Esophagus muscularis mucosa (tissue), 3 donors: ENCODE measurements at regions not wholly inside any gene's neighbourhood (a gene's known extent, or its start where the extent isn't known, plus 50 kb on each side); places are given as distances from the start of the nearest gene placed in this dataset.

Experiments used
- POLR2A ChIP-seq: fragments of 450-650 bp; IDR thresholded peaks from one replicate; pipeline ENCODE4 v1.6.1; 2017; ENCODE audit warnings: antibody characterized with exemption, moderate library complexity, mild to moderate bottlenecking, low read depth
- TF ChIP-seq, protein P1 (sequence below), 3 experiments: fragments of 200-600 bp in 2 of 3; fragments of 450-650 bp in 1 of 3; sonication (generic) in 2 of 3; IDR thresholded peaks; one replicate each; pipeline ENCODE4 v1.5.1; 2017 to 2019; ENCODE audit warnings: antibody characterized with exemption in 3 of 3, mild to moderate bottlenecking in 2 of 3, moderate library complexity in 1 of 3

DNA sequence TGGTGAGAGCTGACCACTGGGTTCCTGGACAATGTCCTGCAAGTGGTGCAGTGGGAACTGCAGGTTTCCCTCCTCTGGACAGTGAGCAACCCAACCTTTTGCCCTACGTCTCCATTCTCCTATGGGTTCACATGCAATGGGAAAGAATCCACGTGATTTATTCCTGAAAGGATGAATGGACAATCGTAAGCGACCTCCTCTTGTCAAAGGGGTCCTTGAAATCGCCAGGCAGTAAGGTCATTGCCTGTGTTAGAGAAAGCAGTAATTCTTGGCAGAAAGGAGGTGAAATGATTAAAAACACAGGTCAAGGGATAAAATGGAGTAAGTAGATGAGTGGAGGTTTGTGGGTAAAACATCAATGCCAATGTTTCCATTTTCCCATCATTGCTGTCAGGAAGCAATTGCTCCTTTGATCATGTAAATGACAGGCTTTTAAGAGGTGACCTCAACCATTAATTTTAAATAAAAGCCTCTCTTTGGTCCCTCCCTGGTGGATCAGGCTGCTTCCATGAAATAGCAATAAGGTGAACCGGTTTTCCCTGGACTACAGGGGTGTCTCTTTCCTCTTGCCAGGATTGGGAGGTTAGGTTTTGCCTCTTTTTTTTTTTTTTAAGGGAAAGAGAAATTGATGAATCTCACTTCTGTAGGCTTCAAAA, 330.0 kb upstream of the PRKCQ start:
- TF ChIP-seq, protein P1, sequence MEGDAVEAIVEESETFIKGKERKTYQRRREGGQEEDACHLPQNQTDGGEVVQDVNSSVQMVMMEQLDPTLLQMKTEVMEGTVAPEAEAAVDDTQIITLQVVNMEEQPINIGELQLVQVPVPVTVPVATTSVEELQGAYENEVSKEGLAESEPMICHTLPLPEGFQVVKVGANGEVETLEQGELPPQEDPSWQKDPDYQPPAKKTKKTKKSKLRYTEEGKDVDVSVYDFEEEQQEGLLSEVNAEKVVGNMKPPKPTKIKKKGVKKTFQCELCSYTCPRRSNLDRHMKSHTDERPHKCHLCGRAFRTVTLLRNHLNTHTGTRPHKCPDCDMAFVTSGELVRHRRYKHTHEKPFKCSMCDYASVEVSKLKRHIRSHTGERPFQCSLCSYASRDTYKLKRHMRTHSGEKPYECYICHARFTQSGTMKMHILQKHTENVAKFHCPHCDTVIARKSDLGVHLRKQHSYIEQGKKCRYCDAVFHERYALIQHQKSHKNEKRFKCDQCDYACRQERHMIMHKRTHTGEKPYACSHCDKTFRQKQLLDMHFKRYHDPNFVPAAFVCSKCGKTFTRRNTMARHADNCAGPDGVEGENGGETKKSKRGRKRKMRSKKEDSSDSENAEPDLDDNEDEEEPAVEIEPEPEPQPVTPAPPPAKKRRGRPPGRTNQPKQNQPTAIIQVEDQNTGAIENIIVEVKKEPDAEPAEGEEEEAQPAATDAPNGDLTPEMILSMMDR (IDR thresholded peaks at IDR 0.05): no peak
- TF ChIP-seq POLR2A: no peak
